Immature natural killer cell (primary cell): ENCODE measurements at regions not wholly inside any gene's neighbourhood (a gene's known extent, or its start where the extent isn't known, plus 50 kb on each side); places are given as distances from the start of the nearest gene placed in this dataset.

Experiments used
- DNase-seq, 3 donors: peaks; one replicate each; pipeline ENCODE4 v3.0.0; 2022; ENCODE audit warnings: mixed read lengths in 1 of 3
- H3K27ac Mint-ChIP-seq, 6 donors: one replicate each; pipeline ENCODE4 v1.8.0; 2020; ENCODE audit warnings: mixed read lengths in 6 of 6, mild to moderate bottlenecking in 5 of 6, inconsistent platforms in 4 of 6, moderate library complexity in 3 of 6
- H3K27me3 Mint-ChIP-seq, 3 donors: one replicate each; pipeline ENCODE4 v1.8.0; 2020 to 2021; ENCODE audit warnings: low read depth in 3 of 3, mild to moderate bottlenecking in 3 of 3, mixed read lengths in 3 of 3, moderate library complexity in 3 of 3, inconsistent platforms in 1 of 3
- H3K36me3 Mint-ChIP-seq, 3 donors: one replicate each; pipeline ENCODE4 v1.8.0; 2020; ENCODE audit warnings: mixed read lengths in 3 of 3, inconsistent platforms in 2 of 3, mild to moderate bottlenecking in 2 of 3
- H3K4me1 Mint-ChIP-seq, 2 donors: one replicate each; pipeline ENCODE4 v1.8.0; 2020; ENCODE audit warnings: inconsistent platforms in 2 of 2, mild to moderate bottlenecking in 2 of 2, mixed read lengths in 2 of 2, moderate library complexity in 1 of 2
- H3K4me3 Mint-ChIP-seq, 5 donors: one replicate each; pipeline ENCODE4 v1.8.0; 2020; ENCODE audit warnings: mild to moderate bottlenecking in 5 of 5, mixed read lengths in 5 of 5, inconsistent platforms in 3 of 5, moderate library complexity in 3 of 5
- H3K9me3 Mint-ChIP-seq, 6 donors: one replicate each; pipeline ENCODE4 v1.8.0; 2020; ENCODE audit warnings: mild to moderate bottlenecking in 6 of 6, mixed read lengths in 6 of 6, inconsistent platforms in 4 of 6, moderate library complexity in 3 of 6

DNA sequence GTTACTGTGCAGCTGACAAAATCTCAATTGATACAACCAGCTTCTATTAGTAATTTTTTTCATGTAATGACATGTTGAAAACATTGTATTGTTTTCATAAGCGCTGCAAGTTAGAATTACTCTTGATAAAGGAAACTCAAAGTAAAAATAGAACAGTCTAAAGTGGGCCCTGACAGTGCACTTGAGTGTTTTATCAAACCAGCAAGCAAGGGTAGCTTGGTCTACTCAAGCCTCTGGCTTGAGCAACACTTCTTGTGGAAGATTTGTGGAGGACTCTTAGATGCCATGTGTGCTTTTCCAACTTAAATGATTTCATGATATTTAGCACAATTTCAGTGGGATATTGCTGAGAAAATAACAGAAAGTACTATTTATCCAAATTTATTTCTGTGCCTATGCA lies 575.7 kb upstream of the ZNF717 start:
- DNase-seq: no peak
- Mint-ChIP-seq H3K4me1 (no peaks in the 10 kb centered on the region), H3K9me3 (peaks cover 6 to 39% (median 17%) of the 10 kb centered on the region in 6 donors), H3K36me3 (no peaks in the 10 kb centered on the region), H3K4me3 (no peak overlapping the region), H3K27me3 (peaks cover 0 to 2% (median 0%) of the 10 kb centered on the region in 3 donors), H3K27ac (no peak overlapping the region)

DNA sequence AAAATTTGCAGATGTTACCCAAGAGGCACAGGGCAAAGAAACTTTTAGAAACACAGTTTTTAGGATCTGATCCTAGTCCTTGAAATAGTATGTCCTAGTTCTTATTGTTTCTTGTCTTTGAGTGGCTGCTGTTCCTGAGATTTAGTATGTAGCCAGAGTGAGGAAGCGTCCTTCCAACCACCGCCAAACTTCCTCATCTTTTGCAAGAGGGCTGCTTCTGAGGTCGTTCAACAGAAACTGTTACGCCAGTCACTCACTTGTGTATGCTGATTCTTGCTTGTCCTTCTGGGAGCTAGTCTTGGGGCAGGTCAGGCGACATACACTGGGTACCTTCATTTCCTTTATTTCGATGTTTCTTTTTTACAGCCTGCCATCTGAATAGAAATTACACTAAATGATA lies 577.3 kb upstream of the ZNF717 start:
- Mint-ChIP-seq H3K9me3 (peaks cover 3 to 47% (median 19%) of the 10 kb centered on the region in 6 donors), H3K27me3 (peaks cover 0 to 2% (median 0%) of the 10 kb centered on the region in 3 donors), H3K36me3 (no peaks in the 10 kb centered on the region), H3K4me1 (no peaks in the 10 kb centered on the region), H3K27ac (no peak overlapping the region), H3K4me3 (no peak overlapping the region)
- DNase-seq: no peak

DNA sequence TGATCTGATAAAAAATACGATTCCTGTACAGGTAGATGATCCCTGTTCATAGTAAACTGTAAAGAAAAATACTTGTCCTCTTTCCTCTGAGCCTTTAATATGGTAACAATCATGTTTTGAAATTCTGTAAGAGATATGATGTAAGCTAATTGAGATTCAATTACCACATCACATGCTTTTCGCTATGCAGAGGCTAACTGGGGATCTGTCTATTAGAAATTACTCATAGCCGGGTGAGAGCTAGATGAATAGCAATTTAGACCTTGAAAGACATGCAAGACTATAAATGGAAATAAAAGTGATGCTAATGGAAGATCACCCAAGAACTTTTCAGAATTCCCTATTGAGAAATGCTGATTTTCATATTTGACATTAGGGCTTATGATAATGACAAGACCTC lies 579.9 kb upstream of the ZNF717 start:
- Mint-ChIP-seq H3K9me3 (peaks cover 3 to 52% (median 20%) of the 10 kb centered on the region in 6 donors), H3K36me3 (no peaks in the 10 kb centered on the region), H3K27me3 (peaks cover 0 to 2% (median 1%) of the 10 kb centered on the region in 3 donors), H3K27ac (no peak overlapping the region), H3K4me1 (no peaks in the 10 kb centered on the region), H3K4me3 (no peak overlapping the region)
- no peak for DNase-seq

DNA sequence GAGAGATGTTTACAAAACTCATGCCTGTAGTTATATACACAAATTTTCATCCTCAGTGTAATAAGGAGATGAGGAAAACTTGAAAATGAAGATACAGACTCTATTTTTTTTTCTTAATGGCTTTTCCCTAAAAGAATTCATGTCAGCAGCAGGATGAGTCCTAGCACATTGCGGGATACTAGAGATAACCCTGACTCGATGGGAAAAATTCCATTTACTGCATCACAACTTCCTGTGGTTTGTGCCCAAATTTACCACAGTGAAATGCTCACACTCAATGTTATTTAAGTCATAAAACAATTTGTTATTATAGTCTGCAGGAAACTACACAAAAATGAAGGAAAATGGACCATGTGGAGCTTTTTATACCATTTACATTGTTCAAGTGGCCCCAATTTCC lies 581.9 kb upstream of the ZNF717 start:
- peaks cover 0 to 2% (median 1%) of the 10 kb centered on the region in 3 donors for H3K27me3 Mint-ChIP-seq
- no peak overlapping the region for H3K4me3 Mint-ChIP-seq
- H3K9me3 Mint-ChIP-seq: peaks cover 8 to 47% (median 20%) of the 10 kb centered on the region in 6 donors
- H3K36me3 Mint-ChIP-seq: no peaks in the 10 kb centered on the region
- no peak overlapping the region for H3K27ac Mint-ChIP-seq
- no peak for DNase-seq
- H3K4me1 Mint-ChIP-seq: no peaks in the 10 kb centered on the region

DNA sequence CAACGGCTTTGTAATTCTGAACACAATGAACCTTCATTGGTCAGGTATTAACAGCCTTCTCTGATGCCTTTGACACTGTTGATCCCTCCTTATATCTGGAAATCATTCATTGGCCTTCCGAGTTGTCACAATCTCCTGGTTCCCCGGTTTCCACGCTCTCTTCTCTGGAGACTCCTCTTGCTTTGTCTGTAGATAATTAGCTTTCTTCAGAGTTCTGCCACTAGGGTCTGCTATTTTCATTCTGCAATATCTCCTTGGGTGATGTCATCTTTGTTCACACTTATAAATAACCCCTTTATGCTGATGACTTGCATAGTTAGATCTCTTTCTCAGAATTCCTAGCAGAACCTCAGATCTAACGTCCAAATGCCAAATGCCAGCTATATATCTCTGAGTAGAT lies 583.8 kb upstream of the ZNF717 start:
- Mint-ChIP-seq H3K9me3 (peaks cover 6 to 48% (median 15%) of the 10 kb centered on the region in 6 donors), H3K27me3 (peaks cover 0 to 1% (median under 1%) of the 10 kb centered on the region in 3 donors), H3K4me1 (no peaks in the 10 kb centered on the region), H3K4me3 (no peak overlapping the region), H3K36me3 (no peaks in the 10 kb centered on the region), H3K27ac (no peak overlapping the region)
- no peak for DNase-seq

DNA sequence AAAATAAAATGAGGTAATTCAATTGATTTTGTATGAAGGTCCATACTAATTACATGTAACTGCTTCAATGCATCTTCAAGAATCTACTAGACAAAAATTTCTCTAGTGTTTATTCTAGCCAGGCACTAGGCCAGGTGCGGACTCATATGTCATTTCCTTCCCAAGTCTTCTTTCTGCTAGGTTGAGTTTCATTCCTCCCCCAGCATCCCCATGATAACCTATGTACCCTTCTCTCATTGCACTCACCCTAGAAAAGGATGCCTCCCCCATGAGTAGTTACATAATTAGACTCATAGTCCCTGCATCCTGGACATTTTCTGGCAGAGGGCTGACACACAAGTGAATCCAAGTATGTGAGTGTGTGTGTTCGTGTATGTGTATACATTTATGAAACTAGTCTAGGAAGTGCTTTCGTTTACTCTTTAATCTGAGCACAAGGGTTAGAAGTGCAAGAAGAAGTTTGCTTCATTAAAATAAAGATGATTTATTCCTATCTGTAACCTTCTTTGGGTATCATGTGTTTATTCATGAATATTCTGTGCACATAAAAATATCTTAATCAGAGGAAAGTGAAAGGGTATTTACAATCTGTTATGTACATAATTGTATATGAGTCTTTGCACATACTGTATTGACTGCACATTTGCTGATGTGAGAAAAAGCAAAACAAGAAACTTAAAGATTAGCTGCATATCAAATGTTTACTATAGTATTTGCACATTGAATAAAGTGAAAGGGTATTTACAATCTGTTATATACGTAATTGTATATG lies 585.6 kb upstream of the ZNF717 start:
- peaks cover 5 to 51% (median 12%) of the 10 kb centered on the region in 6 donors for H3K9me3 Mint-ChIP-seq
- no peaks in the 10 kb centered on the region for H3K36me3 Mint-ChIP-seq
- no peak overlapping the region for H3K27ac Mint-ChIP-seq
- H3K27me3 Mint-ChIP-seq: peaks cover 0 to 1% (median 0%) of the 10 kb centered on the region in 3 donors
- H3K4me3 Mint-ChIP-seq: no peak overlapping the region
- DNase-seq: no peak
- no peaks in the 10 kb centered on the region for H3K4me1 Mint-ChIP-seq

DNA sequence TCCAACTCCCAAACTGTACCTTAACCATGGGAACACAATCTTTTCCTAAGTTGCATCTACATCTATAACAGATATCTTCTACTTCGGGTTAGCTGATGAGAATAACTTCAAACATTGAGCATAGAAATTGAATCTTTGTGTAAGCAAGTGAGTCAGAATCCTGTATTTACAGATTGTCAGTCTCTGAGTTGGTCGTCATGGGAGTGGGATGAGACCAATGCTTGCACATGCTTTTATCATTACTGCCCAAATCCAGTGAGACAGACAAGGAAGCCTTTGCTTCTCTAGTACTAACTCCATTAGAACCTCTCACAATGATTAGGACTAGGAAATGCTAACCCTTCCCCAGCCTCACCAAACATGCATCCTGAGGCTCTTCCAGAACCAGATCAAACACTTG lies 587.1 kb upstream of the ZNF717 start:
- Mint-ChIP-seq H3K36me3 (no peaks in the 10 kb centered on the region), H3K27me3 (peaks cover 0 to 1% (median 0%) of the 10 kb centered on the region in 3 donors), H3K4me1 (no peaks in the 10 kb centered on the region), H3K27ac (no peak overlapping the region), H3K4me3 (no peak overlapping the region), H3K9me3 (peaks cover 5 to 48% (median 17%) of the 10 kb centered on the region in 6 donors)
- DNase-seq: no peak

DNA sequence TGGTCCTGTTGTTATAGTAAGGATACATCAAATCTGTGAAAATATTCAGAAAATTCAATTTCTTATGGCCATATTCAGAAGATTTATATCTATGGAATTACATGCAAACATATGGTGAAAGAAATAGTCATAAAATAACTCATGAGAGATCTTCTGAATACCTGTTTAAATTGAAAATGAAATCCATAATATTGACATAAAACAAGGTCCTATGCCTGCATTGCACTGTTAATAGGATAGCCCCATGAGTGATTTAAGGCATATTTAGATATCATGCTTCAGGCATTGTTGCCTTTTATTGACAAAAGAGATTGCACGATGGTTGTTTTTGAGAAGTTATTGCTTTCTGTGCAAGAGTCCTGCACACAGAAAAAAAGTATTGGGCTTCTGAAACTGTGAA lies 591.7 kb upstream of the ZNF717 start:
- H3K9me3 Mint-ChIP-seq: peaks cover 0 to 56% (median 21%) of the 10 kb centered on the region in 6 donors

DNA sequence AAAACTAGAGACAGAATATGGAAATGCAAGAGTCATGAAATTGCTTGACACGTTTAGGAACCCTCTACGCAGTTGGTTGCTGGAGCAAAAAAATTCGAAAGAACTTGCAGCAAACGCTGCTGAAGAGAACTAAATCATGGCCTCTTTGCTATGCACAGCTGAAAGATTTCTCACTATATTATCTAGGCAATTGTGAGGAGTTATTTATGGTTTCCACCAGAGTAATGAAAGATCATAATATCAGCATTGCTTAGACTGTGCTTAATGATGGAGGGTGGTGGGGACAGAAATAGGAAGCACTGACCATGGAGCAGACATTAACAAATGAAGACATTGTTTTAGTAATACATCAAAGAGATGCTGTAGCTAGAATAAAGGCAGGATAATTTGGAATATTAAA lies 593.4 kb upstream of the ZNF717 start:
- Mint-ChIP-seq H3K9me3 (peaks cover 4 to 62% (median 22%) of the 10 kb centered on the region in 6 donors), H3K4me3 (no peak overlapping the region), H3K4me1 (no peaks in the 10 kb centered on the region), H3K36me3 (no peaks in the 10 kb centered on the region), H3K27ac (no peak overlapping the region), H3K27me3 (no peaks in the 10 kb centered on the region)
- DNase-seq: no peak

More for the DNA sequence above, 591.7 kb upstream of the ZNF717 start:
- Mint-ChIP-seq H3K27me3 (no peaks in the 10 kb centered on the region), H3K27ac (no peak overlapping the region), H3K4me3 (no peak overlapping the region), H3K4me1 (no peaks in the 10 kb centered on the region), H3K36me3 (no peaks in the 10 kb centered on the region)
- DNase-seq: no peak

DNA sequence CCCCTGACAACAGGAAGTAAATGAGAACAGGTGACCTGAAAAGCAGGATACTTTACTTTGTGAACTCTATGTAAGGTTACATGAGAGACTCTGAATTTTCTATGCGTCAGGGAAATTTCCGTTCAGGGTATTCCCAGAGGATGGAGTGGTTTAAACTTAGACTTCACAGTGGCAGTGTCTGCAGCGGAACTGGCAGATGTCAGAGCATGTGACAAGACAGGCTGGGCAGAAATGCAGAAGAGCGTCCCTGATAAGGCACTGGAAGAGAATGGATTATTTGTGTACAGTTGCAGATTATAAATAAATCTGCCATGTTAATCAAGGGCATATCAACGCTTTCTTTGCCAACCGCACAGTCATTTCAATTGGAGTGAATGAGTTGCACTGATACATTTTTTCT lies 598.4 kb upstream of the ZNF717 start:
- no peak for DNase-seq
- Mint-ChIP-seq H3K9me3 (peaks cover 11 to 49% (median 25%) of the 10 kb centered on the region in 6 donors), H3K36me3 (peaks cover 0 to 3% (median 0%) of the 10 kb centered on the region in 3 donors), H3K27ac (no peak overlapping the region), H3K4me1 (no peaks in the 10 kb centered on the region), H3K27me3 (no peaks in the 10 kb centered on the region), H3K4me3 (no peak overlapping the region)

DNA sequence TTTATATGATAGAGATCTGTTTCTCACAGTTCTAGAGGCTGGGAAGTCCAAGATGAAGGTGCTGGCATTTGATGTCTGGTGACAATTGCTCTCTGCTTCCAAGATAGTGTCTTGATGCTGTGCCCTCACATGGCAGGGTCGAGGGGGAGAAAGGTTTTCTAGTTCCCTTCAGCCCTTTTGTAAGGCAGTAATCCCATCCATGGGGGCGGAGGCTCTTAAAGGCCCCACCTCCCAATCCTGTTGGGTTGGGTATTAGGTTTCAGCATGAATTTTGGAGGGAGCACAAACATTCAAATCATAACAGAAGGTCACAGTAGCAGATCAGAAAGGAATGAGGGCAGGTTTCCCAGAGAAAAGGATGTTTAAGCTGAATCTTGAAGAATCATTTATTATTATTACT lies 601.7 kb upstream of the ZNF717 start:
- Mint-ChIP-seq H3K27me3 (peaks cover 0 to 2% (median 0%) of the 10 kb centered on the region in 3 donors), H3K9me3 (peaks cover 11 to 41% (median 20%) of the 10 kb centered on the region in 6 donors), H3K4me1 (no peaks in the 10 kb centered on the region), H3K36me3 (peaks cover 0 to 3% (median 0%) of the 10 kb centered on the region in 3 donors), H3K27ac (no peak overlapping the region), H3K4me3 (no peak overlapping the region)
- DNase-seq: no peak

DNA sequence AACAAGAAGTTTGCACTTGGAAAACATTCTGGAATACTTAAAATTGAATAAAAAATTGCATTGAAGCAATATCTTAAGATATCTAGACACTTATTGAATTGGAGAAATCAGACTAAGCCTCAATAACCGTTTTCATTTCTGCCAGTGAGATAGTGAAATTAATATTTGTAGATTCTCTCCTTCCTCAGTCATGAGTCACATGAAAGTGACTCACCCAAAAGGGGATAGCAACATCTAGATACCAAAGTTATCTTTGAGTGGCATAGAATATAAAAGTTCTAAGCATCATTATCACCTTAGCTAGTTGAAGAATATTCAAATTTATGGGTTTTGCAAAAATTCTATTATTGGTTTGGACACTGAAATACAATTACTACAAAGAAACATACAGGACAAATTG lies 614.8 kb upstream of the ZNF717 start:
- H3K9me3 Mint-ChIP-seq: peaks cover 7 to 24% (median 15%) of the 10 kb centered on the region in 6 donors
- no peaks in the 10 kb centered on the region for H3K4me1 Mint-ChIP-seq
- no peak overlapping the region for H3K27ac Mint-ChIP-seq
- H3K27me3 Mint-ChIP-seq: peaks cover 0 to 2% (median 0%) of the 10 kb centered on the region in 3 donors
- no peak for DNase-seq
- H3K36me3 Mint-ChIP-seq: no peaks in the 10 kb centered on the region
- H3K4me3 Mint-ChIP-seq: no peak overlapping the region

DNA sequence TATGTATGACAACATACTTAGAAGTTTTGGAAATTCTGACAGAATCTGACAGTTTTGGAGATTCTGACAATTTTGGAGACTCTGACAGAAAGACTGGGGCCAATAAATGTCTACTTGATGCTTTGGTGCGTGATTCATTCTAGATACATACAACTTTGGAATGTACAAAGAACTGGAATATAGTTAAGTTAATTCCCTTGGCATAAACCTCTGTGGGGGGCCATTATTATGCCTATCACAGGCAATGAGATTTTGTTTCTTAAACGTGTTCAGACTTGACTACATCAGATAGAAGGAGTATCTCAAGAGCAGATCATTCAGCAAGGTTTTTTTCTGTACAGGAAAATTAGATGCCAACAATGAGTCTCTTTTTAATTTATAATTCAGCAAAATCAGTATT lies 617.6 kb upstream of the ZNF717 start:
- Mint-ChIP-seq H3K4me1 (no peaks in the 10 kb centered on the region), H3K27me3 (no peaks in the 10 kb centered on the region), H3K36me3 (peaks cover 0 to 2% (median 0%) of the 10 kb centered on the region in 3 donors), H3K27ac (no peak overlapping the region), H3K4me3 (no peak overlapping the region), H3K9me3 (peaks cover 15 to 37% (median 21%) of the 10 kb centered on the region in 6 donors)
- DNase-seq: no peak

DNA sequence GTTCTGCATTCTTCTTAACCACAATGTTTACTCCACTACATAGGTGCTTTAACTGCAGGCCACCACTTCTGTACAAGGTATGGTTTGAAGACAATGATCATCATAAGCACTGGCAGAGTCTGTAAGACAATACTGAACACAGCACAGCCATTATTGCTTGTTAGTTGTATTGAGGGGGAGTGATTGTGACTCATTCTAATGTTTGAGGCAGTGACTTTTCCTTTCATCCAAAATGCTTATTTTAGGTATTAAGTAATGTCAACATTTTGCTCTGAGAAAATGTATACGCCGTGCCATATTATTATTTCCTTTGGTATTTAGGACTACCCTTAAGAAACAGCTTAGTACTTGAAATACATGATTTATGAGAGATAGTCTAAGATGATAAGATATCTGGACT lies 618.2 kb upstream of the ZNF717 start:
- Mint-ChIP-seq H3K4me1 (no peaks in the 10 kb centered on the region), H3K9me3 (peaks cover 15 to 37% (median 21%) of the 10 kb centered on the region in 6 donors), H3K4me3 (no peak overlapping the region), H3K27ac (no peak overlapping the region), H3K36me3 (peaks cover 0 to 2% (median 0%) of the 10 kb centered on the region in 3 donors), H3K27me3 (no peaks in the 10 kb centered on the region)
- DNase-seq: no peak

DNA sequence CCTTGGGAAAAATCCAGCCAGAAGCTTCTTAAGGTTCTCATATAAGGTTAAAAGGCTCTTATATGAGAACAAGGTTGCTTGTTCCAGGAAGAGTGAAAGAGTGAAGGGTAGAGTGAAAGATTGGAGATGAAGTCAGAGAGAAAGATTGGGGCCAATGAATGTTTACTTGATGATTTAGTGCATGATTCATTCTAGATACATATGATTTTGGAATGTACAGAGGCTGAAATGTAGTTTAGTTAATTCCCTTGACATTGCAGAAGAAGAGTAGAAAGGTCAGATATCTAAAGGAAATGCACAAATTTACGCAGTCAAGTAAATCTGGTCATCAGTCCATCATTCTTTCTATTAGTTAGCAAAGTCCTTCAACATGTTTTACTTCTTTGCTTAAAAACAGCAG lies 619.8 kb upstream of the ZNF717 start:
- peaks cover 15 to 39% (median 26%) of the 10 kb centered on the region in 6 donors for H3K9me3 Mint-ChIP-seq
- no peak for DNase-seq
- peaks cover 0 to 2% (median 0%) of the 10 kb centered on the region in 3 donors for H3K36me3 Mint-ChIP-seq
- no peaks in the 10 kb centered on the region for H3K4me1 Mint-ChIP-seq
- no peak overlapping the region for H3K4me3 Mint-ChIP-seq
- H3K27ac Mint-ChIP-seq: no peak overlapping the region
- H3K27me3 Mint-ChIP-seq: no peaks in the 10 kb centered on the region
